Neural cell (in vitro differentiated cells): ENCODE measurements at regions not wholly inside any gene's neighbourhood (a gene's known extent, or its start where the extent isn't known, plus 50 kb on each side); places are given as distances from the start of the nearest gene placed in this dataset.
A peak's percentile ranks its signal among the peaks of the same experiment; 100 is the strongest.

Source experiments
- H2AFZ ChIP-seq: fragments of 200-600, 300-800 bp; sonication (generic), shearing (Covaris generic); 2 replicates; pipeline ENCODE4 v1.6.0; 2014; ENCODE audit warnings: low read depth, mild to moderate bottlenecking, antibody characterized with exemption, low read length, moderate library complexity
- H3F3A ChIP-seq: fragments of 200-600 bp; shearing (Covaris generic); 2 replicates; pipeline ENCODE4 v1.6.1; 2016; ENCODE audit warnings: mild to moderate bottlenecking, moderate library complexity, mixed read lengths, antibody characterized with exemption, low read length; ENCODE audit not compliant: insufficient read depth, poor library complexity, severe bottlenecking
- H3K27ac ChIP-seq: fragments of 200-600, 300-800 bp; sonication (generic), shearing (Covaris generic); 2 replicates; pipeline ENCODE4 v1.5.1; 2014; ENCODE audit warnings: mild to moderate bottlenecking, low read length, moderate library complexity
- H3K27me3 ChIP-seq: fragments of 300-800, 200-600 bp; sonication (generic), shearing (Covaris generic); 2 replicates; pipeline ENCODE4 v1.6.0; 2014; ENCODE audit warnings: mild to moderate bottlenecking, low read depth, low read length, moderate library complexity; ENCODE audit not compliant: insufficient read depth
- H3K36me3 ChIP-seq: fragments of 300-800, 200-600 bp; sonication (generic), shearing (Covaris generic); 2 replicates; pipeline ENCODE4 v1.5.1; 2014; ENCODE audit warnings: mild to moderate bottlenecking, antibody characterized with exemption, low read length, moderate library complexity; ENCODE audit not compliant: insufficient read depth
- H3K4me2 ChIP-seq: fragments of 300-800, 200-600 bp; sonication (generic), shearing (Covaris generic); 2 replicates; pipeline ENCODE4 v1.6.0; 2014; ENCODE audit warnings: mild to moderate bottlenecking, low read length
- H3K4me3 ChIP-seq: fragments of 300-800, 200-600 bp; sonication (generic), shearing (Covaris generic); 2 replicates; pipeline ENCODE4 v1.5.1; 2014; ENCODE audit warnings: mild to moderate bottlenecking, low read length, moderate library complexity
- H3K79me2 ChIP-seq: fragments of 200-600 bp; shearing (Covaris generic); replicated peaks from 2 replicates; pipeline ENCODE4 v1.6.0; 2014; ENCODE audit warnings: mild to moderate bottlenecking, low read length, moderate library complexity; ENCODE audit not compliant: insufficient read depth
- H3K9ac ChIP-seq: fragments of 300-800, 200-600 bp; sonication (generic), shearing (Covaris generic); 2 replicates; pipeline ENCODE4 v1.6.1; 2016; ENCODE audit warnings: mild to moderate bottlenecking, low read length, mixed read lengths
- H3K9me2 ChIP-seq: fragments of 200-600 bp; shearing (Covaris generic); 2 replicates; pipeline ENCODE4 v1.6.1; 2016; ENCODE audit warnings: mild to moderate bottlenecking, low read length, mixed read lengths; ENCODE audit not compliant: insufficient read depth
- H3K9me3 ChIP-seq: fragments of 200-600, 300-800 bp; sonication (generic), shearing (Covaris generic); 2 replicates; pipeline ENCODE4 v1.6.1; 2016; ENCODE audit warnings: mild to moderate bottlenecking, mixed run types, low read length, moderate library complexity, mixed read lengths
- H4K20me1 ChIP-seq: fragments of 200-600 bp; shearing (Covaris generic); 2 replicates; pipeline ENCODE4 v1.6.1; 2016; ENCODE audit warnings: mild to moderate bottlenecking, mixed run types; ENCODE audit not compliant: insufficient read depth
- EP300 ChIP-seq: fragments of 450-650 bp; conservative IDR thresholded peaks from 2 replicates; pipeline ENCODE4 v1.6.1; 2014; ENCODE audit warnings: antibody characterized with exemption, mild to moderate bottlenecking, moderate library complexity; ENCODE audit not compliant: poor library complexity, severe bottlenecking
- EZH2 ChIP-seq: fragments of 200-600, 300-800 bp; shearing (Covaris generic), sonication (generic); IDR thresholded peaks from 2 replicates; pipeline ENCODE4 v1.6.1; 2014; ENCODE audit warnings: antibody characterized with exemption, low read length, borderline replicate concordance, mild to moderate bottlenecking; ENCODE audit not compliant: insufficient read depth, poor library complexity, severe bottlenecking
- MXI1 ChIP-seq: fragments of 450-650 bp; conservative IDR thresholded peaks from 2 replicates; pipeline ENCODE4 v1.6.1; 2014; ENCODE audit warnings: antibody characterized with exemption, mild to moderate bottlenecking; ENCODE audit not compliant: poor library complexity, severe bottlenecking
- POLR2AphosphoS5 ChIP-seq: IDR thresholded peaks from 2 replicates; pipeline ENCODE4 v1.6.1; 2012
- RAD21 ChIP-seq: fragments of 450-650 bp; conservative IDR thresholded peaks from 2 replicates; pipeline ENCODE4 v1.6.1; 2014; ENCODE audit warnings: antibody characterized with exemption, mild to moderate bottlenecking, moderate library complexity
- SMC3 ChIP-seq: fragments of 450-650 bp; conservative IDR thresholded peaks from 2 replicates; pipeline ENCODE4 v1.6.1; 2014; ENCODE audit warnings: antibody characterized with exemption, mild to moderate bottlenecking, moderate library complexity; ENCODE audit not compliant: poor library complexity
- TAF1 ChIP-seq: IDR thresholded peaks from 2 replicates; pipeline ENCODE4 v1.6.1; 2012; ENCODE audit warnings: low read depth
- TF ChIP-seq, protein P1 (sequence below): IDR thresholded peaks from 2 replicates; pipeline ENCODE4 v1.6.1; 2012; ENCODE audit warnings: borderline replicate concordance
- TF ChIP-seq, protein P2 (sequence below): fragments of 450-650 bp; IDR thresholded peaks from 2 replicates; pipeline ENCODE4 v1.5.1; 2014; ENCODE audit warnings: antibody characterized with exemption, mild to moderate bottlenecking, moderate library complexity; ENCODE audit not compliant: poor library complexity, severe bottlenecking

DNA sequence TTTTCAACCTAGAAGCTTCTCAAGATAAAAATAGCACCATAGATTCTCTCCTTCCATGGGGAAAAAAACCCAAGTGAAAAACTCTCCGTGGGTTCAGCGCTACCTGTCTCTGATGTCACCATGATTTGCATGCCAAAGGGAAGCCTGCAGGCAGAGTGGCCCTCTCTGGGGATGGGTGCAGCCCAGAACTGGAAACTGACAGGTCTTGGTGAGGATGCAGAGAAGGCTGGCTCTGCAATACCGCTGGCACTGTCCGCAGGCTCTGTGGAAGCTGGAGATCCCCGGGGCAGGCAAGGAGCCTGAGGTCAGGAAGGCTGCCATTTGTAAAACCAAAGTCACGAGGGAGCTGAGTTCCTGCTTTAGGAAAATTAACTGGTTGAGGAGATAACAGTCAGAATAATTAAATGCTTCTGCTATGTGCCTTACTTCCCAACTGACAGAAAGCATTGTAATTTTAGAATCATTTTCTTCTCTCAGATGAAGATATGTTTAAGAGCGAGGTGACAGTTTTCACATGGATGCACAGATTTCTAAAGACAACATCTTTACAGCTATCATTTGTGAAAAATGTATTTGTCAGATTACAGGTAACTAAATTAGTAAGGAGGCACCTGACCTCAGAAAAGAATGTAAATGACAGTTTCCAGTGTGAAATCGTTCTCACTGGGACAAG is 731.5 kb upstream of the FZD8 start:
- Histone ChIP-seq H3F3A (no peaks in the 10 kb centered on the region), H3K79me2 (no peaks in the 10 kb centered on the region), H3K4me3 (peak overlapping the region; percentile 37), H3K9ac (no peak overlapping the region), H3K9me2 (no peaks in the 10 kb centered on the region), H3K36me3 (no peaks in the 10 kb centered on the region), H4K20me1 (no peaks in the 10 kb centered on the region), H3K27ac (peak overlapping the region; percentile 6), H3K9me3 (no peaks in the 10 kb centered on the region), H3K27me3 (no peaks in the 10 kb centered on the region), H3K4me2 (no peak overlapping the region), H2AFZ (no peak overlapping the region)
- TF ChIP-seq RAD21 (no peak), EP300 (peak; percentile 68), POLR2AphosphoS5 (peak; percentile 54), TAF1 (no peak), SMC3 (no peak), MXI1 (no peak), EZH2 (no peak)
- TF ChIP-seq, protein P1, sequence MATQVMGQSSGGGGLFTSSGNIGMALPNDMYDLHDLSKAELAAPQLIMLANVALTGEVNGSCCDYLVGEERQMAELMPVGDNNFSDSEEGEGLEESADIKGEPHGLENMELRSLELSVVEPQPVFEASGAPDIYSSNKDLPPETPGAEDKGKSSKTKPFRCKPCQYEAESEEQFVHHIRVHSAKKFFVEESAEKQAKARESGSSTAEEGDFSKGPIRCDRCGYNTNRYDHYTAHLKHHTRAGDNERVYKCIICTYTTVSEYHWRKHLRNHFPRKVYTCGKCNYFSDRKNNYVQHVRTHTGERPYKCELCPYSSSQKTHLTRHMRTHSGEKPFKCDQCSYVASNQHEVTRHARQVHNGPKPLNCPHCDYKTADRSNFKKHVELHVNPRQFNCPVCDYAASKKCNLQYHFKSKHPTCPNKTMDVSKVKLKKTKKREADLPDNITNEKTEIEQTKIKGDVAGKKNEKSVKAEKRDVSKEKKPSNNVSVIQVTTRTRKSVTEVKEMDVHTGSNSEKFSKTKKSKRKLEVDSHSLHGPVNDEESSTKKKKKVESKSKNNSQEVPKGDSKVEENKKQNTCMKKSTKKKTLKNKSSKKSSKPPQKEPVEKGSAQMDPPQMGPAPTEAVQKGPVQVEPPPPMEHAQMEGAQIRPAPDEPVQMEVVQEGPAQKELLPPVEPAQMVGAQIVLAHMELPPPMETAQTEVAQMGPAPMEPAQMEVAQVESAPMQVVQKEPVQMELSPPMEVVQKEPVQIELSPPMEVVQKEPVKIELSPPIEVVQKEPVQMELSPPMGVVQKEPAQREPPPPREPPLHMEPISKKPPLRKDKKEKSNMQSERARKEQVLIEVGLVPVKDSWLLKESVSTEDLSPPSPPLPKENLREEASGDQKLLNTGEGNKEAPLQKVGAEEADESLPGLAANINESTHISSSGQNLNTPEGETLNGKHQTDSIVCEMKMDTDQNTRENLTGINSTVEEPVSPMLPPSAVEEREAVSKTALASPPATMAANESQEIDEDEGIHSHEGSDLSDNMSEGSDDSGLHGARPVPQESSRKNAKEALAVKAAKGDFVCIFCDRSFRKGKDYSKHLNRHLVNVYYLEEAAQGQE: peak; percentile 24
- TF ChIP-seq, protein P2, sequence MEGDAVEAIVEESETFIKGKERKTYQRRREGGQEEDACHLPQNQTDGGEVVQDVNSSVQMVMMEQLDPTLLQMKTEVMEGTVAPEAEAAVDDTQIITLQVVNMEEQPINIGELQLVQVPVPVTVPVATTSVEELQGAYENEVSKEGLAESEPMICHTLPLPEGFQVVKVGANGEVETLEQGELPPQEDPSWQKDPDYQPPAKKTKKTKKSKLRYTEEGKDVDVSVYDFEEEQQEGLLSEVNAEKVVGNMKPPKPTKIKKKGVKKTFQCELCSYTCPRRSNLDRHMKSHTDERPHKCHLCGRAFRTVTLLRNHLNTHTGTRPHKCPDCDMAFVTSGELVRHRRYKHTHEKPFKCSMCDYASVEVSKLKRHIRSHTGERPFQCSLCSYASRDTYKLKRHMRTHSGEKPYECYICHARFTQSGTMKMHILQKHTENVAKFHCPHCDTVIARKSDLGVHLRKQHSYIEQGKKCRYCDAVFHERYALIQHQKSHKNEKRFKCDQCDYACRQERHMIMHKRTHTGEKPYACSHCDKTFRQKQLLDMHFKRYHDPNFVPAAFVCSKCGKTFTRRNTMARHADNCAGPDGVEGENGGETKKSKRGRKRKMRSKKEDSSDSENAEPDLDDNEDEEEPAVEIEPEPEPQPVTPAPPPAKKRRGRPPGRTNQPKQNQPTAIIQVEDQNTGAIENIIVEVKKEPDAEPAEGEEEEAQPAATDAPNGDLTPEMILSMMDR: no peak

DNA sequence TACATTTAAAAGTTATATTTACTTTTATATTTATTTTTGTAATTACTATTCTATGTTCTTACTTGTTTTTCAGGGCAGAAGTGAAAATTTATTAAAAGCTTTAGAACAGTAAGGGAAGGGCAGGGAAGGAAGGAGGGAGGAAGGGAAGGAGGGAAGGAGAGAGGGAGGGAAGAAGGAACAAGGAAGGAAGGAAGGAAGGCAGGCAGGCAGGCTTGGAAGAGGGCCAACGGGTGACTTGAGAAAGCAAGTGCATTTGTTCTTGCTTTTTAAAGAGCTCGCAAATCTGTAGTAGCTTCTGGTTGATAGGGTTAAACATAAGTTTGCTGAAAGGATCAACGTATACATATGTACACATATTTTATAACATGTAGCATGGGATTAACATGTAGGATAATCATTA is 725.3 kb upstream of the FZD8 start:
- no peak overlapping the region for H3K4me3 ChIP-seq
- no peak overlapping the region for H3K9ac ChIP-seq
- H3K27me3 ChIP-seq: no peaks in the 10 kb centered on the region
- no peaks in the 10 kb centered on the region for H3K9me2 ChIP-seq
- H4K20me1 ChIP-seq: no peaks in the 10 kb centered on the region
- no peak overlapping the region for H3K27ac ChIP-seq
- no peak overlapping the region for H3K4me2 ChIP-seq
- H3K79me2 ChIP-seq: no peaks in the 10 kb centered on the region
- no peaks in the 10 kb centered on the region for H3K36me3 ChIP-seq
- TF ChIP-seq, protein P2: no peak
- no peak for TF ChIP-seq EZH2
- no peak overlapping the region for H2AFZ ChIP-seq
- no peaks in the 10 kb centered on the region for H3F3A ChIP-seq
- no peaks in the 10 kb centered on the region for H3K9me3 ChIP-seq
